Heart left ventricle (tissue), 16 donors: ENCODE measurements at regions not wholly inside any gene's neighbourhood (a gene's known extent, or its start where the extent isn't known, plus 50 kb on each side); places are given as distances from the start of the nearest gene placed in this dataset.
"Not testable (repeated sequence)": the region's sequence is repeated elsewhere in the genome, so short reads cannot be mapped to it uniquely, and the experiment has no call there.

Source experiments
- ATAC-seq, 4 donors: fragments of 200-7000 bp; cut with Tn5 transposase; one replicate each; pipeline ENCODE4 v1.9.1; 2020 to 2022; ENCODE audit warnings: moderate library complexity in 4 of 4, mild to moderate bottlenecking in 3 of 4, moderate number of reproducible peaks in 1 of 4
- DNase-seq, 5 donors: peaks; one replicate each; pipeline ENCODE4 v3.0.0-alpha.2; 2020
- H3K27ac ChIP-seq, 12 donors: fragments of 200-600 bp; sonication (generic) in 4 of 12; one replicate each; pipeline versions ENCODE4 v1.5.0 to v1.8.0; 2016 to 2022; ENCODE audit warnings: mild to moderate bottlenecking in 2 of 12
- H3K27me3 ChIP-seq, 9 donors: fragments of 200-600 bp; sonication (generic) in 2 of 9; one replicate each; pipeline versions ENCODE4 v1.5.1 to v1.8.0; 2016 to 2022; ENCODE audit warnings: mild to moderate bottlenecking in 3 of 9
- H3K36me3 ChIP-seq, 9 donors: fragments of 200-600 bp; sonication (generic) in 2 of 9; one replicate each; pipeline versions ENCODE4 v1.5.0 to v1.8.0; 2018 to 2022; ENCODE audit warnings: mild to moderate bottlenecking in 2 of 9
- H3K4me1 ChIP-seq, 12 donors: fragments of 200-600 bp; sonication (generic) in 4 of 12; one replicate each; pipeline versions ENCODE4 v1.5.0 to v1.8.0; 2016 to 2022; ENCODE audit warnings: mild to moderate bottlenecking in 3 of 12
- H3K4me3 ChIP-seq, 12 donors: fragments of 200-600 bp; sonication (generic) in 4 of 12; one replicate each; pipeline versions ENCODE4 v1.5.0 to v1.8.0; 2017 to 2022; ENCODE audit warnings: mild to moderate bottlenecking in 9 of 12, moderate library complexity in 4 of 12
- H3K9me3 ChIP-seq, 12 donors: fragments of 200-600 bp; sonication (generic) in 4 of 12; one replicate each; pipeline versions ENCODE4 v1.5.0 to v1.8.0; 2016 to 2022; ENCODE audit warnings: mild to moderate bottlenecking in 1 of 12
- POLR2A ChIP-seq, 2 donors: fragments of 450-650 bp; IDR thresholded peaks; one replicate each; pipeline ENCODE4 v1.6.1; 2017; ENCODE audit warnings: antibody characterized with exemption in 2 of 2, mild to moderate bottlenecking in 2 of 2, moderate library complexity in 2 of 2
- WGBS, 4 donors: extraction: QIAGEN DNeasy Blood & Tissue Kit in 2 of 4; methylation state at CpG; one replicate each; pipeline versions ENCODE4 v1.1.5 to v1.1.7; 2013 to 2018; 5-methylcytosine and 5-hydroxymethylcytosine counted together
- intact Hi-C, 10 donors: fragments of 100-400 bp; cut with DNase I; formaldehyde crosslinking; loops; one replicate each; pipeline versions ENCODE4 v1.11.1 to v1.14.2; 2022
- TF ChIP-seq, protein P1 (sequence below), 12 donors: fragments of 200-600 bp; sonication (generic) in 4 of 12; IDR thresholded peaks; one replicate each; pipeline versions ENCODE4 v1.5.0 to v1.8.0; 2018 to 2022; ENCODE audit warnings: antibody characterized with exemption in 12 of 12, mild to moderate bottlenecking in 5 of 12
- donor health status: ischemic (EF 13 %, LVEDD 7.1; RV severe dilation, severe dysfunction).
- donor health status: healthy with polysubstance abuse.
- donor health status: DM: no; HTN: yes; CAD: no.
- donor health status: DM: no; HTN: no; CAD: no.
- donor health status: ischemic (EF 25% LVEDD 6.9; RV normal size, moderate dysfunction).
- donor health status: ischemic (EF 25% LVEDD 5.7; RV mildly dilated, moderate dysfunction).
- donor health status: healthy.
- donor health status: DM: yes; HTN: yes; CAD: no.
- donor health status: ischemic (EF 35%, LVEDD 5.7; RV mildly dilated, moderate dysfunction).
- donor health status: nonischemic (EF 11% LVEDD 7.7; RV severe dilation, severe dysfunction).
- donor health status: DM: yes; HTN: yes; CAD: no.
- donor health status: PGD.
- donor health status: ischemic (EF 29% LVEDD 5.4; RV normal size, mild dysfunction).
- donor health status: nonischemic (EF 23%, LVEDD 6.1; RV moderate dilation, normal function).

DNA sequence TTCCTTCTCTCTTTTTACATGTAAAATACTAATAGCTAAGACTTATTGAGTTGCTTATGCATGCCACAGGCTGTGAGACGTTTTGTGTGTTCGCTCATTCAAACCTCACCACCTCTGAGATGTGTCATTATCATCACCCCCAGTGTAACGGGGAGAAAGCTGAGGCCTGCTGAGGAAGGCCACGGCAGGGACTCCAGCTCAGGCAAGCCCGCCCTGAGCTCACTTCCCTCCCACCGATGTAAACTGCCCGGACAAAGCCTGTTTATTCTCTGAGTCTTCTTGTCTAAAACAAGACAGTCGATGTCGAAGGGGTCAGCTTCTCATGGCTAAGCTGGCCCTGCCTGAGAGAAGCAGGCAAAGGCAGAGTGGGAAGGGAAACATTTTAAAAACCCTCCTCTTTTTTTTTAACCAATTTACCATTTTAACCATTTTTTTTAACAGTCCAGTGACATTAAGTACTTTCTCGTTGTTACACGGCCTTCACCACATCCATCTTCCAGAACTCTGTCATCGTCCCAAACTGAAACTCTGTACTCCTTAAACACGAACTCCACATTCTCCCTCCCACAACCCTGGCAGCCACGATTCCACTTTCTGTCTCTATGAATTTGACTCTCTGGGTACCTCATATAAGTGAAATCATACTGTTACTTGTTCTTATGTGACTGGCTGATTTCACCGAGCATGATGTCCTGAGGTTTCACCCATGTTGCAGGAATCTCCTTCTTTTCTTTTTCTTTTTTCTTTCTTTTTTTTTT lies 204.8 kb upstream of the GALNT2 start:
- Histone ChIP-seq H3K27me3 (no peaks in the 10 kb centered on the region), H3K4me1 (peaks cover 0 to 46% (median 18%) of the 10 kb centered on the region in 12 donors), H3K4me3 (no peak overlapping the region), H3K9me3 (no peaks in the 10 kb centered on the region), H3K36me3 (no peaks in the 10 kb centered on the region), H3K27ac (peak overlapping the region in 10 of 12 donors; percentile 20 to 90 (median 36))
- intact Hi-C loops: loop anchor here in 2 of 10 donors (10.0 kb wide), 2 partner anchors 213 to 353 kb away; no protein-coding TSS in a partner anchor
- no peak for DNase-seq
- TF ChIP-seq, protein P1, sequence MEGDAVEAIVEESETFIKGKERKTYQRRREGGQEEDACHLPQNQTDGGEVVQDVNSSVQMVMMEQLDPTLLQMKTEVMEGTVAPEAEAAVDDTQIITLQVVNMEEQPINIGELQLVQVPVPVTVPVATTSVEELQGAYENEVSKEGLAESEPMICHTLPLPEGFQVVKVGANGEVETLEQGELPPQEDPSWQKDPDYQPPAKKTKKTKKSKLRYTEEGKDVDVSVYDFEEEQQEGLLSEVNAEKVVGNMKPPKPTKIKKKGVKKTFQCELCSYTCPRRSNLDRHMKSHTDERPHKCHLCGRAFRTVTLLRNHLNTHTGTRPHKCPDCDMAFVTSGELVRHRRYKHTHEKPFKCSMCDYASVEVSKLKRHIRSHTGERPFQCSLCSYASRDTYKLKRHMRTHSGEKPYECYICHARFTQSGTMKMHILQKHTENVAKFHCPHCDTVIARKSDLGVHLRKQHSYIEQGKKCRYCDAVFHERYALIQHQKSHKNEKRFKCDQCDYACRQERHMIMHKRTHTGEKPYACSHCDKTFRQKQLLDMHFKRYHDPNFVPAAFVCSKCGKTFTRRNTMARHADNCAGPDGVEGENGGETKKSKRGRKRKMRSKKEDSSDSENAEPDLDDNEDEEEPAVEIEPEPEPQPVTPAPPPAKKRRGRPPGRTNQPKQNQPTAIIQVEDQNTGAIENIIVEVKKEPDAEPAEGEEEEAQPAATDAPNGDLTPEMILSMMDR (IDR thresholded peaks at IDR 0.05): no peak
- TF ChIP-seq POLR2A (IDR thresholded peaks at IDR 0.05): no peak
- no peak for ATAC-seq
- WGBS, 4 donors: 50 to 53% (median 52%) methylated on average over 15 of the region's 15 CpGs

DNA sequence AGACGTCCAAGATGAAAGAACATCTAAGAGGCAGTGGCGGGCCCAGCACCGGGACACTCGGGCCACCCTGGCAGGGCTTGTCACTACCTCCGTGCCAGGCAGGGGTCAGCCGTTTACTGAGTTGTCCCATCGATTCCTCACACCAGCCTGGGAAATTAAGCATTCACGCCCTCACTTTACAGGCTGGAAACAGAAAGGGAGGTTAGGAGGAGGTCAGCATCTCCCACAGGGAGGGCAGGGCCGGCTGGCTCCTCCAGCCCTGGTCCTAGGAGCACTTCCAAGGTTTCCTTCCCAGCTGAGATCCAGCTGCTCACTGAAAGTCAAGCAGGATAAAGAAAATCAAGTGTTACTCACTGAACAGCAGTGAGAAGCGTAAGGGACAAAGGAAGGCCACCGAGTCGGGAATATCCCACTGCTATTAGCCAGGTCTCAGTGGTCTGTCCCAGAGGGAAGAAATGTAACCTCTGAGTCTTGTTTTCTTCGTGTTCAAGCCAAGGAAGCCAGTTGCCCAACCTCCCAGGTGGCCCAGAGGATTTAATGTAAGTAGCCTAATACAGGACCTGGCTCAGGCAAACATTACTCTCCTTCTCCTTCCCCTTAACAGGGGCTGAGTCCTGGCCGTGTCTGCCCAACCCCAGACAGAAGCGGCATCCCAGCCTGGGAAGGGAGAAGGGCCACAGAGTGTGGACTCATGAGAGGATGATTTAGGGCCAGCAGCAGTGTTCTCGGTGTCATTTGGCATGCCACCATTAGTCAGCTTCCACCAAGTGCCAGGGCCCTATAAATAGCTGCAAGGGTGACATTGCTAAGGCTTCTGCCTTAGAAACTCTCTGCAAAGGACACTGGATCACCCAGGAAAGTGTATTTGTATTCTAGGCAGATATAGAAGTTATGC lies 203.1 kb upstream of the GALNT2 start:
- DNase-seq (peak in 4 of 5 donors; percentile 47 to 67 (median 64)), ATAC-seq (peak; percentile 87 to 93 (median 90))
- Histone ChIP-seq H3K36me3 (no peaks in the 10 kb centered on the region), H3K4me3 (no peak overlapping the region), H3K9me3 (no peaks in the 10 kb centered on the region), H3K27me3 (peaks cover 0 to 5% (median 0%) of the 10 kb centered on the region in 9 donors), H3K4me1 (peaks cover 0 to 46% (median 18%) of the 10 kb centered on the region in 12 donors), H3K27ac (peak overlapping the region; percentile 60 to 96 (median 86))
- intact Hi-C loops: loop anchor here in 5 of 10 donors (1.0 to 10.0 kb wide), 4 partner anchors 23 to 351 kb away; no protein-coding TSS in a partner anchor
- 43 to 61% (median 54%) methylated on average over 16 of the region's 16 CpGs for WGBS, 4 donors
- TF ChIP-seq POLR2A (IDR thresholded peaks at IDR 0.05): no peak
- TF ChIP-seq, protein P1 (IDR thresholded peaks at IDR 0.05): no peak

GRCh38 chr1:229864686-229865230 lies 202.3 kb upstream of the GALNT2 start:
- no peaks in the 10 kb centered on the region for H3K9me3 ChIP-seq
- WGBS, 4 donors: 68 to 74% (median 70%) methylated on average over 15 of the region's 15 CpGs
- TF ChIP-seq POLR2A (IDR thresholded peaks at IDR 0.05): no peak
- TF ChIP-seq, protein P1 (IDR thresholded peaks at IDR 0.05): no peak

GRCh38 chr1:229865321-229865720 lies 201.7 kb upstream of the GALNT2 start:
- H3K4me3 ChIP-seq, H3K27me3 ChIP-seq, H3K36me3 ChIP-seq, ATAC-seq, H3K9me3 ChIP-seq, DNase-seq: not testable (repeated sequence)
- 94 to 97% (median 95%) methylated on average over 7 to 31 of the region's 32 CpGs for WGBS, 4 donors
- Histone ChIP-seq H3K27ac (peak overlapping the region in 10 of 12 donors; percentile 60 to 96 (median 88)), H3K4me1 (peaks cover 0 to 44% (median 20%) of the 10 kb centered on the region in 12 donors)
- intact Hi-C loops: loop anchor here in 3 of 10 donors (2.0 to 10.0 kb wide), 3 partner anchors 23 to 349 kb away; no protein-coding TSS in a partner anchor

More at GRCh38 chr1:229864686-229865230, 202.3 kb upstream of the GALNT2 start:
- no peaks in the 10 kb centered on the region for H3K36me3 ChIP-seq
- H3K27ac ChIP-seq: peak overlapping the region; percentile 60 to 96 (median 86)
- peaks cover 0 to 5% (median 0%) of the 10 kb centered on the region in 9 donors for H3K27me3 ChIP-seq
- no peak overlapping the region for H3K4me3 ChIP-seq
- intact Hi-C loops: loop anchor here in 5 of 10 donors (1.0 to 10.0 kb wide), 4 partner anchors 23 to 350 kb away; no protein-coding TSS in a partner anchor
- DNase-seq (no peak), ATAC-seq (peak in 3 of 4 donors; percentile 6 to 19 (median 11))
- peaks cover 0 to 44% (median 20%) of the 10 kb centered on the region in 12 donors for H3K4me1 ChIP-seq
